Globus pallidus (tissue), 1 donor: ENCODE measurements at regions not wholly inside any gene's neighbourhood (a gene's known extent, or its start where the extent isn't known, plus 50 kb on each side); places are given as distances from the start of the nearest gene placed in this dataset.

Experiments used
- DNase-seq: peaks from one replicate; pipeline ENCODE4 v3.0.0-alpha.2; 2015; ENCODE audit warnings: low spot score

GRCh38 chr18:7349181-7349837 is 118.4 kb downstream of the LRRC30 start:
- no peak for DNase-seq

GRCh38 chr18:7358989-7359726 is 128.3 kb downstream of the LRRC30 start:
- no peak for DNase-seq

- no peak for DNase-seq
These were observed 129.8 kb downstream of the LRRC30 start for GRCh38 chr18:7360606-7361170.

- no peak for DNase-seq
These were observed 132.4 kb downstream of the LRRC30 start for GRCh38 chr18:7363338-7363737.

- no peak for DNase-seq
These were observed 135.7 kb downstream of the LRRC30 start for GRCh38 chr18:7366597-7366996.

GRCh38 chr18:7367336-7367735 is 136.4 kb downstream of the LRRC30 start:
- no peak for DNase-seq

- no peak for DNase-seq
These were observed 138.1 kb downstream of the LRRC30 start for GRCh38 chr18:7369006-7369405.

- no peak for DNase-seq
These were observed 139.5 kb downstream of the LRRC30 start for GRCh38 chr18:7370375-7370774.

- peak; percentile 5 for DNase-seq
These were observed 139.9 kb downstream of the LRRC30 start for GRCh38 chr18:7370802-7371201.

- DNase-seq = no peak
These were observed 142.6 kb downstream of the LRRC30 start for GRCh38 chr18:7373441-7373840.

- no peak for DNase-seq
These were observed 150.4 kb downstream of the LRRC30 start for GRCh38 chr18:7381307-7381706.

GRCh38 chr18:7382328-7383001 is 151.6 kb downstream of the LRRC30 start:
- no peak for DNase-seq

- DNase-seq = no peak
These were observed 152.4 kb downstream of the LRRC30 start for GRCh38 chr18:7383002-7383980.

GRCh38 chr18:7388741-7389140 is 157.9 kb downstream of the LRRC30 start:
- DNase-seq = no peak

- no peak for DNase-seq
These were observed 160.0 kb downstream of the LRRC30 start for GRCh38 chr18:7390731-7391492.

- DNase-seq = no peak
These were observed 162.2 kb downstream of the LRRC30 start for GRCh38 chr18:7393080-7393479.

- no peak for DNase-seq
These were observed 163.3 kb downstream of the LRRC30 start for GRCh38 chr18:7394050-7394659.

GRCh38 chr18:7395566-7395965 is 164.7 kb downstream of the LRRC30 start:
- no peak for DNase-seq

- DNase-seq = no peak
These were observed 153.2 kb upstream of the PTPRM start for GRCh38 chr18:7413906-7414305.

- no peak for DNase-seq
These were observed 152.7 kb upstream of the PTPRM start for GRCh38 chr18:7414459-7414858.
